DND-41 (cell line): ENCODE measurements at regions not wholly inside any gene's neighbourhood (a gene's known extent, or its start where the extent isn't known, plus 50 kb on each side); places are given as distances from the start of the nearest gene placed in this dataset.

Source experiments
- CTCF ChIP-seq: IDR thresholded peaks from 2 replicates; pipeline ENCODE4 v1.5.1; 2012; ENCODE audit warnings: borderline replicate concordance, low read length, moderate library complexity, mild to moderate bottlenecking; ENCODE audit not compliant: poor library complexity, severe bottlenecking; ENCODE audit errors: extremely low read depth
- EZH2 ChIP-seq: IDR thresholded peaks from 3 replicates; pipeline ENCODE4 v1.6.1; 2012; ENCODE audit warnings: borderline replicate concordance, low read depth, mild to moderate bottlenecking, moderate library complexity, low read length, inconsistent platforms; ENCODE audit not compliant: severe bottlenecking

GRCh38 chr6:53441761-53442160 is 93.0 kb upstream of the ELOVL5 start:
- TF ChIP-seq CTCF, result no peak
- TF ChIP-seq EZH2, result no peak
